ENCODE measurements at regions not wholly inside any gene's neighbourhood (a gene's known extent, or its start where the extent isn't known, plus 50 kb on each side); places are given as distances from the start of the nearest gene placed in this dataset.

DNA sequence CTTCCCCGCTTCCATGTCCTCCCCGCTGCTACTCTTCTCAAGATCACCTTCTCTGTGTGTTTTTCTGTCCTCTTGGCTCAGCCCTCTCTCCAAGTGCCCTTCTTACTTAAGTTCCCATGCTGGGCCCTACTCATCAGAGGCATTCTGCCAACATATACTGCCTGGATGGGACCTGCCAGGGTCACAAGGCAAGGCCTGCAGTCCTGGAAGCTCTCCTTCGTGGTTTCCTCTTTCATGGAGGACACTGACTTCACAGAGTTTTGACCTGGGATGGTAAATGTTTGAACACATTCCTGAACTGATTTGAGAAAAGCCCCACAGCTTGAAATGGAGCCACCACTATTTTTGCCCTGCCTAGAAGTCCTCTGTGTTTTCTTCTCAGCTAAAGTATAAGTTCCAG is 140.9 kb downstream of the TMEM30B start:
- Histone ChIP-seq H3K36me3 (ENCODE audit: control insufficient read depth, insufficient read depth, low read length) (no peaks in the 10 kb centered on the region), H3K4me3 (ENCODE audit: low read length) (no peak overlapping the region), H3K4me1 (ENCODE audit: control insufficient read depth, insufficient read depth, low read length) (no peaks in the 10 kb centered on the region), H3K27me3 (ENCODE audit: control insufficient read depth, insufficient read depth, low read length) (no peaks in the 10 kb centered on the region), H3K27ac (ENCODE audit: low read depth, low read length) (no peak overlapping the region), H3K9ac (ENCODE audit: low read length) (no peak overlapping the region)

DNA sequence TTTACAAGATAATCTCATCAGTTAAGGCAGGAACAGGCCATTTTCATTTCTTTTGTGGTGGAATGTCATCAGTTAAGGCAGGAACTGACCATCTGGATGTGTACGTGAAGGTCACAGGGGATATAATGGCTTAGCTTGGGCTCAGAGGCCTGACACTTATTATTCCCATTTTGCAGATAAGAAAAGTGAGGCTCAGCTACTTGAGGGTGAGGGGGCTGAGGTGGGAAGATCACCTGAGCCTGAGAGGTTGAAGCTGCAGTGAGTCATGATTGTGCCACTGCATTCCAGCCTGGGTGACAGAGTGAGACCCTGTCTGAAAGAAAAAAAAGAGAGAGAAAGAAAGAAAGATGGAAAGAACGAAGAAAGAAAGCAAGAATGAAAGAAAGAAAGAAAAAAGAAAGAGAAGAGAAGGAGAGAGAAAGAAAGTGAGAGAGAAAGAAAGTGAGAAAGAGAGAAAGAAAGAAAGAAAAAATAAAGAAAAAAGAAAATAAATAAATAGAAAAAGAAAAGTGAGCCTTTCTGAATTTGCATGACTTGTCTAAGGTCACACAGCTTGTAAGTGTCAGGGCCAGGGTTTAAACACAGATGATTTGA is 142.0 kb downstream of the TMEM30B start:
- Histone ChIP-seq H3K27me3 (ENCODE audit: control insufficient read depth, insufficient read depth, low read length) (no peaks in the 10 kb centered on the region), H3K27ac (ENCODE audit: low read depth, low read length) (no peak overlapping the region), H3K4me1 (ENCODE audit: control insufficient read depth, insufficient read depth, low read length) (no peaks in the 10 kb centered on the region), H3K9ac (ENCODE audit: low read length) (no peak overlapping the region), H3K36me3 (ENCODE audit: control insufficient read depth, insufficient read depth, low read length) (no peaks in the 10 kb centered on the region), H3K4me3 (ENCODE audit: low read length) (no peak overlapping the region)

DNA sequence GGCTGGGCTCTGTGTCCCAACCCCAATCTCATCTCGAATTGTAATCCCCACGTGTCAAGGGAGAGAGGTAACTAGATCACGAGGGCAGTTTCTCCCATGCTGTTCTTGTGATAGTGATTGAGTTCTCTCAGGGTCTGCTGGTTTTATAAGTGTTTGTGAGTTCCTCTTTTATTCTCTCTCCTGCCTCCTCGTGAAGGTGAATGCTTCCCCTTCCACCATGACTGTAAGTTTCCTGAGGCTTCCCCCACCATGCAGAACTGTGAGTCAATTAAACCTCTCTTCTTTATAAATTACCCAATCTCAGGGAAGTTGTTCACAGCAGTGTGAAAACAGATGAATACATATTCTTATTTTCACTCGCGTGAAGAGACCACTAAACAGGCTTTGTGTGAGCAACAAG is 148.2 kb downstream of the TMEM30B start:
- no peak overlapping the region for H3K27ac ChIP-seq (ENCODE audit: low read depth, low read length)
- H3K4me1 ChIP-seq (ENCODE audit: control insufficient read depth, insufficient read depth, low read length), result no peaks in the 10 kb centered on the region
- no peak overlapping the region for H3K4me3 ChIP-seq (ENCODE audit: low read length)
- no peaks in the 10 kb centered on the region for H3K27me3 ChIP-seq (ENCODE audit: control insufficient read depth, insufficient read depth, low read length)
- no peaks in the 10 kb centered on the region for H3K36me3 ChIP-seq (ENCODE audit: control insufficient read depth, insufficient read depth, low read length)
- H3K9ac ChIP-seq (ENCODE audit: low read length), result no peak overlapping the region

DNA sequence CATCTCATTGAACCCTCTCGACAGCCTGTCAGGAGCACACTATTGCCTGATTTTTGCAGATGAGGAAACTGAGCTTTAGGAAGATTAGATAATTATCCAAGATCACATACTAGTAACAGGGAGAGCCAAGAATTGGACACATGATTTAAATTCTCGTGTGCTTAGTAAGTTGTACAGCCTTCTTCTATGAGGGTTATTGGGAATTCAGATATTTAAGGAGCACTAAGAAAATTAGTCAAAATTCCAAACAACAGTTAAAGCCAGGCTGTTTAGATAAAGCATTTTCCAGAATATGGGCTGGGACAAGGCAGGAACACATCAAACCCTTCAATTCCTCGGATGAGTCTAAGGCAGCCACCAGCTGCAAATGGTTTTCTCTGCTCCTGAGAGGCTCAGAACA is 148.8 kb downstream of the TMEM30B start:
- Histone ChIP-seq H3K36me3 (ENCODE audit: control insufficient read depth, insufficient read depth, low read length) (no peaks in the 10 kb centered on the region), H3K9ac (ENCODE audit: low read length) (no peak overlapping the region), H3K4me1 (ENCODE audit: control insufficient read depth, insufficient read depth, low read length) (no peaks in the 10 kb centered on the region)

DNA sequence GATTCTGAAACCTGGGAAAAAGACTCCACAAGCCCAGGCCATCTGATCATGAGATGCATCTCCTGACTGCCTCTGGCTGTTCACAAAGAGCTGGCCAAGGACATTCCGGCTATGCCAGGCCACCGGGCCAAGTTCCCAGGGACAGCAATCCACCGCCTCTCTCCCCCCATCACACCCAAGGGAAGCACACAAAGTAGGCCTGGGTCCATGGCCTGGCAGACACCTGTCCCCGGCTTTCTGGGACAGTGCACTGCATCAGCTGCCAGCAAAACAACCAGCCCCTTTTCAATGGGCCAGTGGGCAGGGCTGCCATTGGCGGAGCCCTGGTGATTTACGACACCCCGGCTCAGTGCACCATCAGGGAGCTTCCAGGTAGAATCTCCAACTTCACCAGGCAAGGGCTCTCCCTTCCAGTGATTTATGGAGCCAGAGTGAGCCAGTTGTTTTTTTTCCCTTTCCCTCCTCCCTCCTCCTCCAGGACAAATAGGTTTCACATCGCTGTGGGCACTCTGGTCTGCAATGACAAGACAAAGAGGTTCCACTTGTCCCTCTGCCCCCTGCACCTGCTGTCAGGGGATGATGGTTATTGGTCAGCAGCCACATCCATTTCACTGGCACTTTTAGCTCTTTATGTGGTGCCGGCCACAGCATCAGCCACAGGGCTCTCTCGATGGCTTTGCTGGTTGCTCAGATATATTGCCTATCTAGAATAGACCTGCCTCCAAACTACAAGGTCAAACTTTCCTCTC is 149.6 kb downstream of the SLC38A6 start:
- H3K27me3 ChIP-seq (ENCODE audit: control insufficient read depth, insufficient read depth, low read length), result no peaks in the 10 kb centered on the region
- no peak overlapping the region for H3K9ac ChIP-seq (ENCODE audit: low read length)
- no peaks in the 10 kb centered on the region for H3K36me3 ChIP-seq (ENCODE audit: control insufficient read depth, insufficient read depth, low read length)
- no peak overlapping the region for H3K27ac ChIP-seq (ENCODE audit: low read depth, low read length)
- no peaks in the 10 kb centered on the region for H3K4me1 ChIP-seq (ENCODE audit: control insufficient read depth, insufficient read depth, low read length)
- H3K4me3 ChIP-seq (ENCODE audit: low read length), result no peak overlapping the region

More for the DNA sequence above, 148.8 kb downstream of the TMEM30B start:
- Histone ChIP-seq H3K27me3 (ENCODE audit: control insufficient read depth, insufficient read depth, low read length) (no peaks in the 10 kb centered on the region), H3K4me3 (ENCODE audit: low read length) (no peak overlapping the region), H3K27ac (ENCODE audit: low read depth, low read length) (no peak overlapping the region)

DNA sequence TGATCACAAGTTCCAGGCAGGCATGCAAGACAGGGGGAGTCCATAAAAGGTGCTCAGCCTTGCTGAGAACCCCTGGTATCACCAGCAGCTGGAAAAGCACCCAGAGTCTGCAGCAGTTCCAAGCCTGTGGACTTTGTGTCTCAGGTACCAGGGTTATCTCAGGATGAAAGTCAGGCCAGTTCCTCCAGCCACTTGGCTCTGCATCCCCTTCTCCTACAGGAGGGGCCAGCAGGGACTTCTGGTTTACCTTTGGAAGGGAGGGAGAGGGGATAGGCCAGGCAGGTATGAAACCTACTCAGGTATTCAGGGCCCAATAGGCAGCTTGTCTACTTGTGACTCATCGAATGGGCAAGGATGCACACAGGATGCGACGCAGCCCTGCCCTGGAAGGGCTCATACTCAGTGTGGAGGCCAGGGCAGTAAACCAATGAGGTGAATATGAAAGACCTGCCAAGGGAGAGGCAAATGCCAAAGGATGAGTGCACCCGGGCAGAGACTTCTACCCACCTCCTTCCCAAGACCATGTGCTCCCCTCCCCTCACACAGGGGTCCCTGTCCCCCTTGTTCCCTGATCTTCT is 148.2 kb downstream of the SLC38A6 start:
- Histone ChIP-seq H3K4me3 (ENCODE audit: low read length) (no peak overlapping the region), H3K4me1 (ENCODE audit: control insufficient read depth, insufficient read depth, low read length) (no peaks in the 10 kb centered on the region), H3K9ac (ENCODE audit: low read length) (no peak overlapping the region), H3K27me3 (ENCODE audit: control insufficient read depth, insufficient read depth, low read length) (no peaks in the 10 kb centered on the region), H3K36me3 (ENCODE audit: control insufficient read depth, insufficient read depth, low read length) (no peaks in the 10 kb centered on the region), H3K27ac (ENCODE audit: low read depth, low read length) (no peak overlapping the region)

DNA sequence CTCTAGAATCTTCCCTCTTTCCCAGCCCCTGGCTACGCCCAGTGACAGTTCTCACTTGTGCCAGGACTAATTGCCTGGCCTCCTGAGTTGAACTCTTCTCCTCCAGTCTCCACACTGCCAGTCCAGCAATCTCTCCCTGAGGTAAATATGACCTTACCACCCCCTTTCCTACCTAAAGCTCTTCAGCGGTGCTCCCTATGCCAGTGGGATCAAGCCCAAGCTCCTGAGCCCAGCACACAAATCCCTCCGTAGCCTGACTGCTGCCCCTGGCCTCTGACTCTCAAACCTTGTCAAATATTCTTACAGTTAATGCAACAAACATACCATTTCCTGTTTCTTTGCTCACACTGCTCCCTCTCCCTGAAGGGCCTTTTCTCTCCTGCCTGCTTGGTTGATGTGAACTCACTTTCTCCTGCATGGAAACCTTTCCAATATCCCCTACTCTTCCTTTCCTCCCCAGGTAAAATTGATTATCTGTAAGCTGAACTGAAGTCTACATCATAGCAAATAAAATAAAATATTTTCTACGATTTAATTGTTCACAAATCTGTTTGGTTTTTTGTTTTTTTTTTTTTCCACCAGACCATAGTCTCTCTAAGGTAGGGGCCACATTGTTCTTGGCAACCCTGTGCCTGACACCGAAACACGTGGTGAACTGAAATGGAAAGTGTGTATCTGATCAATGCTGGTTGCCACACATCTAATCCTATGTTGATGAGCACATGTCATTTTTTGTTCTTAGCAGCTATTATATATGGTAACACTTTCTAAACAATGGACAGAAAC is 147.5 kb downstream of the SLC38A6 start:
- H3K9ac ChIP-seq (ENCODE audit: low read length), result no peak overlapping the region
- no peaks in the 10 kb centered on the region for H3K27me3 ChIP-seq (ENCODE audit: control insufficient read depth, insufficient read depth, low read length)
- no peaks in the 10 kb centered on the region for H3K4me1 ChIP-seq (ENCODE audit: control insufficient read depth, insufficient read depth, low read length)
- no peak overlapping the region for H3K27ac ChIP-seq (ENCODE audit: low read depth, low read length)
- no peaks in the 10 kb centered on the region for H3K36me3 ChIP-seq (ENCODE audit: control insufficient read depth, insufficient read depth, low read length)
- H3K4me3 ChIP-seq (ENCODE audit: low read length), result no peak overlapping the region

DNA sequence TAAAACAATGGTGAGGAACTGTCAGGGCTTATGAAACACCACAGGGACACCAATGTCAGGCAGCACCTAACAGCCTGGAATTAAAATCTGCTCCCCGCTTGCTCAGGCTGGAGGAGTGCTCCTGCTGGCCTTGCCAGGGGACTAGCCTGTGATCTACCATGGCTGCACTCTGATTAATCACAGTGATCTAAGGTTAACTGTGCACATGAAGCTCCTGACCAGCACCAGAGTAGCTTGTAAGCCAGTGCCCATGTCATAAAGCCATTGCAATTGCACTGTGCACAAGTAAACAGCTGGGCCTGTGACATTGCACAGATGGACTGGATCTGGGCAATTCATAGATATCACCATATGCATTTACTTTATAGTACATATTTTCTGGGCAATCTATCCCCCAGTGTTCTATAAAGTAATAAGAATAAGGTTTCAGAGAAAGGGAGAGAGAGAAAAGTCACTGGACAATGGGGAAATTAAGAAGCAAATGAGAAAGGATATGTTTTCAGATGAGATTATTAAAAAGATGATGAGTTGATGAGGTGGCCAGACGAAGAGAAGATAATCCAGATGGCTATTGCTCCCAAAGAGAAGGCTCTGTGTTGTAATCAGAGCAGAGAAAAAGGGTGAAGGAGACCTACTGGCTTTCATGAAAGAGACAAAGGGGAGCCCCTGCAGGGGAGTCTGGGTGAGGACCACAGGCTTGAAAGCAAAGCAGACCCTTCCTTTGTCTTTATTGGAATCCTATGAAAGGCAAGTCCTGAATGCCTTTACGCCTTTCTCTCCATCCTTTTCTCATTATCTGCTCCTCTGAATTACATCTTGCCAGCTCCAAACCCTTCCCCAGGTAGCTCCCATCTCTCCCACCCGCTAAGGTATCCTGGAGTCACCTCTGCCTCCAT is 145.8 kb downstream of the SLC38A6 start:
- Histone ChIP-seq H3K36me3 (ENCODE audit: control insufficient read depth, insufficient read depth, low read length) (no peaks in the 10 kb centered on the region), H3K9ac (ENCODE audit: low read length) (no peak overlapping the region), H3K27ac (ENCODE audit: low read depth, low read length) (no peak overlapping the region), H3K4me1 (ENCODE audit: control insufficient read depth, insufficient read depth, low read length) (no peaks in the 10 kb centered on the region), H3K27me3 (ENCODE audit: control insufficient read depth, insufficient read depth, low read length) (no peaks in the 10 kb centered on the region), H3K4me3 (ENCODE audit: low read length) (no peak overlapping the region)

DNA sequence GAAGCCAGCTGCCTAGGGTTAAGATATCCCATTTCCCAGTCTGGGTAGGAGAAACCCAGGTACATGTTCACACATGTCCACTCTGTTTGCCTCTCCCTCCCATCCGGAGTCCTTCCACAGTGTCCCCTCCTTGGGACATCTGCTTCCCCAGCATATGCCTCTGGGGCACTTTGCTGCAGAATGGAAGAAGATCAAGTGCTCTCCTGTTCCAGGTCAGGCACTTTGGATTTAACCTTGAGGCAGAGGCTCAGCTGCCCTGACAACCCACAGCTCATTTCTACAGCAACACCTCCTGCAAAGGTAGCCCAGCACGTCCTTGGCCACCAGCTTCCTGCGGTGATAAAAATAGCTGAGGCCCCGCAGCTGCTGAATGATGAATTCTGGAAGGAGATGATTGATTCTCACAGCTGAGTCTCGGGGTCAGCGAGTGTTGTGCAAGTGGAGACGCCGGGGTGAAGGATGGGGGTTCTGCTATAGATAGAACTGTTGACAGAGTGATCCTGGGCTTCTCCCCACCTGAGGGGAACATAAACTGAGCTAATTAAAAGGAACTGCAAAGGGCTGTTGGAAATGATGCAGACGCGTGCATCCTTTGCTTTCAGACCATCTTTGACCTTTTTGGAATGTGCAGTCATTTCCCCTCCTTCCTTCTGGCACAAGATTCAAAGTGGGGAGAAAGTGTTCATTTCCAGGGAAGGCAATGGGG is 145.0 kb downstream of the SLC38A6 start:
- Histone ChIP-seq H3K36me3 (ENCODE audit: control insufficient read depth, insufficient read depth, low read length) (no peaks in the 10 kb centered on the region), H3K4me1 (ENCODE audit: control insufficient read depth, insufficient read depth, low read length) (no peaks in the 10 kb centered on the region), H3K9ac (ENCODE audit: low read length) (no peak overlapping the region), H3K27me3 (ENCODE audit: control insufficient read depth, insufficient read depth, low read length) (no peaks in the 10 kb centered on the region), H3K4me3 (ENCODE audit: low read length) (no peak overlapping the region), H3K27ac (ENCODE audit: low read depth, low read length) (no peak overlapping the region)

DNA sequence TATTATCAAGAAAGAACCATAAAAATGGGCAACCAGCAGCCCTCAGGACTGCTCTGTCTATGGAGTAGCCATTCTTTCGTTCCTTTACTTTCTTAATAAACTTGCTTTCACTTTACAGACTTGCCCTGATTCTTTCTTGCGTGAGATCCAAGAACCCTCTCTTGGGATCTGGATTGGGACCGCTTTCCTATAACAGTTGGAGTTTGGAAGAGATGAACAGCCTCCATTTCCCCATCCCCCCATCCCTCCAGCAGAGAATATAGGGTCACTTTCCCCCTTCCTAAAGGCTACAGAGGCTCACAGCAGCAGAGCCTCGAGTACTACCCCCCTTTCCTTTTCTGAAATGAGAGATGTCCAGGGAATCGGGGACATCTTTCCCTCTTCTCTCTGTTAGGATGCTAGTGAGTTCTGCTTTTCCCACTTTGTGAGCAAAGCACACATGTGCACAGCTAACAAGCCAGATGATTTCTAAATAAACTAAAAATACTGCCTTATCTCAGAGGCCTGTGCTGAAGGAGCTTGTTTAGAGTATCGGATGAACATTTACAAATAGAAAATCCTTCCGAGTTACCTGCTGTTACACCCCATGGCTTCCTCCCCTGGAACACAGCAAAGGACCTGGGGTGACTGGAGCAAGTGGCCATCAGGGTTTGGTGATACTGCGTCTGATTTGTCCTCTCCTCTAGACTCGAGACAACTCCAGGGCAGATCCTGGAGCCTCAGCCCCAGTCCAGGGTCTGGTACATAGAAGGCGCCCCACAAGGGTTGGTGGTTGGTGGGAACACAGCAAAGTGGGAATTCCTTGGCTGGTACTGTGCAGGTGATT is 144.2 kb downstream of the SLC38A6 start:
- H3K9ac ChIP-seq (ENCODE audit: low read length), result no peak overlapping the region
- H3K27me3 ChIP-seq (ENCODE audit: control insufficient read depth, insufficient read depth, low read length), result no peaks in the 10 kb centered on the region
- H3K4me1 ChIP-seq (ENCODE audit: control insufficient read depth, insufficient read depth, low read length), result no peaks in the 10 kb centered on the region
- H3K27ac ChIP-seq (ENCODE audit: low read depth, low read length), result no peak overlapping the region
- H3K4me3 ChIP-seq (ENCODE audit: low read length), result no peak overlapping the region
- no peaks in the 10 kb centered on the region for H3K36me3 ChIP-seq (ENCODE audit: control insufficient read depth, insufficient read depth, low read length)

DNA sequence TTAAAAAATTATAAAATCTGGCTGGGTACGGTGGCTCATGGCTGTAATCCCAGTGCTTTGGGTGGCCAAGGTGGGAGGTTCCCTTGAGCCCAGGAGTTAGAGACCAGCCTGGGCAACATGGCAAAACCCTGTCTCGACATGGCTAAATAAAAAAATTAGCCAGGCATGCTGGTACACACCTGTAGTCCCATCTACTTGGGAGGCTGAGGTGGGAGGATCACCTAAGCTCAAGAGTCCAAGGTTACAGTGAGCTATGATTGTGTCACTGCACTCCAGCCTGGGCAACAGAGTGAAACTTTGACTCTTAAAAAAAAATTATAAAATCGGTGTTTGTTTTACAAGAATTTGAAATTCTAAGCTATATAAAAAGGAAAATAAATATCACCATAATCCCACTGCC is 141.8 kb downstream of the SLC38A6 start:
- no peaks in the 10 kb centered on the region for H3K4me1 ChIP-seq (ENCODE audit: control insufficient read depth, insufficient read depth, low read length)
- no peak overlapping the region for H3K4me3 ChIP-seq (ENCODE audit: low read length)
- H3K36me3 ChIP-seq (ENCODE audit: control insufficient read depth, insufficient read depth, low read length), result no peaks in the 10 kb centered on the region
- H3K27me3 ChIP-seq (ENCODE audit: control insufficient read depth, insufficient read depth, low read length), result no peaks in the 10 kb centered on the region
- no peak overlapping the region for H3K27ac ChIP-seq (ENCODE audit: low read depth, low read length)
- H3K9ac ChIP-seq (ENCODE audit: low read length), result no peak overlapping the region
